RWPE2 (cell line): ENCODE measurements at regions not wholly inside any gene's neighbourhood (a gene's known extent, or its start where the extent isn't known, plus 50 kb on each side); places are given as distances from the start of the nearest gene placed in this dataset.

ENCODE experiments used
- ATAC-seq: fragments of 200-7000 bp; cut with Tn5 transposase; 3 replicates; pipeline ENCODE4 v1.9.1; 2021; ENCODE audit warnings: low read depth
- DNase-seq: peaks from one replicate; pipeline ENCODE4 v3.0.0-alpha.2; 2020; ENCODE audit warnings: low spot score
- H3K27ac ChIP-seq: fragments of 450-650 bp; 2 replicates; pipeline ENCODE4 v1.5.1; 2017; ENCODE audit warnings: mild to moderate bottlenecking; ENCODE audit not compliant: poor library complexity, severe bottlenecking
- H3K27me3 ChIP-seq: fragments of 250-450 bp; sonication (Bioruptor Pico); 2 replicates; pipeline ENCODE4 v1.5.1; 2021; ENCODE audit warnings: mild to moderate bottlenecking, moderate library complexity; ENCODE audit not compliant: insufficient read depth, poor library complexity, severe bottlenecking
- H3K36me3 ChIP-seq: fragments of 250-450 bp; sonication (Bioruptor Pico); 2 replicates; pipeline ENCODE4 v1.5.1; 2020; ENCODE audit warnings: low read depth, mild to moderate bottlenecking, moderate library complexity
- H3K4me1 ChIP-seq: fragments of 250-450 bp; sonication (Bioruptor Pico); 2 replicates; pipeline ENCODE4 v1.5.1; 2021; ENCODE audit warnings: mild to moderate bottlenecking, moderate library complexity; ENCODE audit not compliant: insufficient read depth, poor library complexity, severe bottlenecking
- H3K4me3 ChIP-seq: fragments of 250-450 bp; sonication (Bioruptor Pico); 2 replicates; pipeline ENCODE4 v1.5.1; 2021; ENCODE audit warnings: mild to moderate bottlenecking, moderate library complexity; ENCODE audit not compliant: severe bottlenecking
- H3K9me3 ChIP-seq: fragments of 250-450 bp; sonication (Bioruptor Pico); 2 replicates; pipeline ENCODE4 v1.5.1; 2021; ENCODE audit warnings: mild to moderate bottlenecking, moderate library complexity; ENCODE audit not compliant: severe bottlenecking
- CTCF ChIP-seq: fragments of 450-650 bp; IDR thresholded peaks from one replicate; pipeline ENCODE4 v1.5.1; 2017; ENCODE audit warnings: mild to moderate bottlenecking, moderate library complexity; ENCODE audit not compliant: poor library complexity, severe bottlenecking

GRCh38 chr10:117747636-117748035, 205.1 kb downstream of the EMX2 start:
- Histone ChIP-seq H3K9me3 (no peaks in the 10 kb centered on the region), H3K27me3 (no peaks in the 10 kb centered on the region), H3K36me3 (no peaks in the 10 kb centered on the region), H3K4me3 (no peak overlapping the region), H3K27ac (no peak overlapping the region), H3K4me1 (no peaks in the 10 kb centered on the region)
- ATAC-seq, result no peak
- TF ChIP-seq CTCF, result no peak
- peak; percentile 13 for DNase-seq

- Histone ChIP-seq H3K27ac (no peak overlapping the region), H3K9me3 (no peaks in the 10 kb centered on the region), H3K4me1 (no peaks in the 10 kb centered on the region), H3K27me3 (no peaks in the 10 kb centered on the region), H3K4me3 (no peak overlapping the region), H3K36me3 (no peaks in the 10 kb centered on the region)
- ATAC-seq (no peak), DNase-seq (no peak)
- no peak for TF ChIP-seq CTCF
These were observed 205.5 kb downstream of the EMX2 start for GRCh38 chr10:117748058-117748457.

GRCh38 chr10:117750616-117751015, 208.1 kb downstream of the EMX2 start:
- Histone ChIP-seq H3K9me3 (no peaks in the 10 kb centered on the region), H3K27ac (no peak overlapping the region), H3K27me3 (no peaks in the 10 kb centered on the region), H3K4me1 (no peaks in the 10 kb centered on the region), H3K36me3 (no peaks in the 10 kb centered on the region), H3K4me3 (no peak overlapping the region)
- TF ChIP-seq CTCF, result no peak
- ATAC-seq (no peak), DNase-seq (no peak)

- DNase-seq, result no peak
- no peaks in the 10 kb centered on the region for H3K36me3 ChIP-seq
- no peak for TF ChIP-seq CTCF
These were observed 208.7 kb downstream of the EMX2 start for GRCh38 chr10:117751259-117751658.

GRCh38 chr10:117752103-117752502, 209.6 kb downstream of the EMX2 start:
- no peak overlapping the region for H3K4me3 ChIP-seq
- no peaks in the 10 kb centered on the region for H3K27me3 ChIP-seq
- no peak for TF ChIP-seq CTCF
- ATAC-seq, result no peak
- H3K27ac ChIP-seq, result no peak overlapping the region
- no peak for DNase-seq
- no peaks in the 10 kb centered on the region for H3K36me3 ChIP-seq
- H3K4me1 ChIP-seq, result no peaks in the 10 kb centered on the region
- H3K9me3 ChIP-seq, result no peaks in the 10 kb centered on the region

More at GRCh38 chr10:117751259-117751658, 208.7 kb downstream of the EMX2 start:
- no peaks in the 10 kb centered on the region for H3K27me3 ChIP-seq
- H3K9me3 ChIP-seq, result no peaks in the 10 kb centered on the region
- no peak for ATAC-seq
- H3K4me3 ChIP-seq, result no peak overlapping the region
- no peaks in the 10 kb centered on the region for H3K4me1 ChIP-seq
- no peak overlapping the region for H3K27ac ChIP-seq
